OCI-M2 (cell line): ENCODE measurements at regions not wholly inside any gene's neighbourhood (a gene's known extent, or its start where the extent isn't known, plus 50 kb on each side); places are given as distances from the start of the nearest gene placed in this dataset.

Experiments
- DNase-seq: peaks from one replicate; lab custom pipeline; 2025; ENCODE audit not compliant: unreplicated experiment; lab: John Stamatoyannopoulos, UW

DNA sequence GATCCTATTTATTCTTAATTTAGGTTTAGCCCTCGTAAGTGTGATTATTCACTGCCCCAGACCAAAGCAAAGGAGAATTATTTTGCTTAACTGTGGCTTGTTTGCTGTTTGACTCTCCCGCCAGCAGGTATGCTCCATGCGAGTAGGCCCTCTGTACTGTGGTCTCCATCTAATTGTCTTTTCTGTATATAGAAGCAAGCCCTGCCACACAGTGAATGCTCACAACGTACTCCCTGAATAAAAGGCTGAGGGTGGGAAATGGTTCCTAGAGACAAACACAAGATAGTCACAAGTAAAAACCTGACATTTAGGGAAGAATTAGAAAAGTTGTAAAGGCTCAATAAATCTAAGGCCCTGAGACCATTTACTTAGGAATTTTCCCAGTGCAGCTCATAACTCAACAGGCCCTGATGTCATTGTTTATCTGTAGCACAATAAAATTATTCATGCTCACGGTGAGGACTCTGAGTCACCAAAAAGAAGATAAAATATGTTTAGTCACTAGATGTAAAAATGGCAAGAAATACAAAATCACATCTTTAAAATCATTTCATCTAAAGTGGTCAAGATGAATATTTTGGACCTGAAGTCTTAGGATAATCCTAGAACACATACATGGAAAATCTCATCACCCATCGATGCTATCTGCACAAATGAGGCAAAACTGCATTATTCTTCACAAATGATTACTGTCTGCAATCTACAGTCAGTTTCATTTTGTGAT, 473.2 kb downstream of the ENC1 start:
- no peak for DNase-seq

DNA sequence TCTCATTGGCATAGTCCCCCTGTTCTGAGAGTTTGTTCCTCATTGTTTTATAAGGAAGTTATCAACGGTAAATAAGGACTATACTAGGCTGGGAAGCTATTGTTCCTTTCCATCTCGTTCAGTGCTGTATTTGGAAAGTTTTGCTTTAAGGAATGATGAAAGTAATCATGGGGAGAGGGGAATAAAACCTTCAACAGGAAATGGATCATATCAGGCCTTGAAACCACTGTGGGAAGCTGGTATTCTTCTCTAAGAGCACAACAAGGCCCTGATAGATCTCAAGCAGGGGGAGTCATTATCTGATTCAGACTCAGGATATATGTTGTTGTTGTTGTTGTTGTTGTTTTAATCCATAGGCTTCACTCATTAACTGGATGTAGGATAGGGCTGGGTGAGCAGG, 474.5 kb downstream of the ENC1 start:
- DNase-seq: no peak

DNA sequence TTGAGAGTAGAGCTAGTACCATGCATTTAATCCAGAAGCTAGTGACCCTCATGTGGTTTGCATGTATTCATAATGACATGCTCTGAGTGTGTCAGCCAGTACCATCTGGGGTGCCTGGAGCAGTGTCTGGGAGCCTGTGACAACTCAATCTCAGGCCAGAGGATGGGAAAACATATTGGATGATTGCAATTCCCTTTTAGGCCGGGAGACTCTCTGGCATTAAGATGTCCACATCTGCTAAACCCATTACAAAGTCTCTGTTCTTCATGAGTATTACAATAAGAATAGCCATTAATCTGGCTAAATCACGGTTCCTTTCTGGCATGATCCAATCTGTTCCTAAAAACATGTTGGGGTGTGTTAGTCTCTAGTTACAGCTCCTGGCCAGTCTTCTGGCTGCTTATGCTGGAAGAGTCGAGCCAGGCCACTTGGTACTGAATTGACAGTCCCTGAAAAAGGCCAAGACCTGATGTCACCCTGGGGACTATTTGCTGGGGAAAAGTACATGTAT, 475.7 kb downstream of the ENC1 start:
- no peak for DNase-seq

DNA sequence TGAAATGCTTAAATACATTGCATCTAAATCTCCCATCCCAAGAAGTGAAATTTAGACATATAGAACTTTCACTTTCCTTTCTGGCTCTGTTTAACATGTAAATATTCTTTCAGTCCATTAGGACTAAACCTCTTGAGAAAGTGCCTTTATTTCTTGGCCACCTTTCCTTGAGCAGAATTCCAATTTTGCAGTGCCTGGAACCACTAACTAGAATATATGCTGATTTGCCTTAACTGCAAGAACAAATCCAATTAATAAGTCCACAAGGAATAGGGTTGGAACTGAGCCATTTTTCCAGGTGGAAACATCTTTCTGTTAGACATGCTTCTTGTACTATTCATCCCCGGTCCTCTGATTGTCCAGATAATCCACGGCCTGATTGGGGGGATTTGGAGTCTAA, 478.0 kb downstream of the ENC1 start:
- DNase-seq: no peak

DNA sequence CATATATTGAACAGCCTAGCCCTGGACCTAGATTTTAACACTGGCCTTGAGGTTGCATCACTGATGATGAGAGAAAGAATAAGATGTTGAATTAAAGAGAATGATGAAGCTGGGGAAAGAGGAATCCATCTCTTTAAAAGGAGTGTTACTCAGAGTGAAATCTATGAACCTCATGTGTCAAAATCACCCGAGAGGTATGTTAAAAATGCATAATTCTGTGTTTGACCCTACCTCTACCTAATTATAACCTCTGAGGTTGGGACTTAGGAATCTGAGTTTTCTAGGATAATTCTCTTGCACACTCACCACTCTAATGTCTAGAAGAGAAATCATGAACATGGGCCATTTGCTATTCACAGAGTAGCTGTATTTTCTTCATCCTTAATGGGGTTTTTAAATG, 479.4 kb downstream of the ENC1 start:
- DNase-seq: no peak

DNA sequence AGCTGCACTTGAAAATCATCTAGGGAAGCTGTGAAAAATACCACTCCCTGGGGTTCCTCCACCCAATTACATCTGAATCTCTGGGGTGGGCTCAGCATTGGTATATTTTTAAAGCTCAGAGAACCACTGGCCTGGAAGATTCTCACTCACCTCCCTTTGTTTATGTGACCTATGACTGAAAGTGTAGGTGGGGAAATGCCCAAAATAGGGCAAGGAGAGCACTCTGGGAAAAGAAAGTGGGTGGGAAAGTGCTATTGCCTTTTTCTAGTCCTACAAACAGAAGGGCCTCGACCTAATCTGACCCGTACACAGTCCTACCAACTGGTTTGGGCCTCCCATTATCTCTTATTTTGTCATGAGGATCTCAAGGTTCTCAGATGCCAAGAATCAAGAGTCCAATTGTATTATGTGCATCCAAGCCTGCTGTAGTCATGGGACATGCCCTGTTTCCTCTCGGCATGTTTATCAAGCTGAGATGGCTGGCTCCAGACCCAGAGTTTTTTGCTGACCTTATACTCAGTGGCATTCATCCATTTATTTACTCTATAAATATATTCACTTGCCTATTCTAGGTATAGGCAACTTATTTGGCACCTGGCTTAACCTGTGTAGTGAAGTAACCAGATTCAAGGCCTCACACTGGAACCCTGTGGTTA, 483.7 kb downstream of the ENC1 start:
- no peak for DNase-seq

DNA sequence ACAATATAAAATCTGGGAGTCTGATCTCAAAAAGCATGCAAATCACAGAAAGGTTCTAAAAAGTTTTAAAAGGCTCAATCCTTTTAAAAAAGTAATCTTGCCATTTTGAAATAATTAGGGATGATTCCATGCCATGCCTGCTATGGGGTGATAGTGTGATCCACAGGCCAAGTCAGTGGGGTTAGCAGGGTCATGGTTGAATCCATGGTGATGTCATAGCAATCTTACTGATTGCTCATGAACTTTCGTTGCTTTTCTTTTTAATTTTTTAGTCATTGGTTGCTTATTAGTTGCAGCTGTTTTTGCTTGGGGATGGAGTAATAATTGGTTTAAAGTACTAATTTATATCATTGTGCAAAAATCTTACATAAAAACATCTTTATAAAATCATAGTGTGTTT, 485.0 kb downstream of the ENC1 start:
- DNase-seq: no peak

DNA sequence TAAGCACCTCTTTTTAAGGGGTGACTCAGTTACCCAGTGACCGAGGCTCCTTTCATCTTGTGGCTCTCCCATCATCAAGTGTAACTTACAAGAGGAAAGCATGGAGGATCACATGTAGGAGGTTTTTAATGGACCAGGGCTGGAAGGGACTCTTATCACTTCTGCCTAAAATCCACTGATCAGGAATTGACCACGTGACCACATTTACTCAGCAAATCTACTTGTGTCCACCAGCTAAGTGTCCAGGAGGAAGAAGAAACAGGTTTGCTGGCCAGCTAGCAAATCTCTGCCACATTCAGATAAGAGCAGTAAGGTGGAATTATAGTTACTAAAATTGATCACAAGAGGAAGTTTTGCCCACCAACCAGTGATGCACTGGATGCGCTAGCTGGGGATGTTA, 486.0 kb downstream of the ENC1 start:
- no peak for DNase-seq

DNA sequence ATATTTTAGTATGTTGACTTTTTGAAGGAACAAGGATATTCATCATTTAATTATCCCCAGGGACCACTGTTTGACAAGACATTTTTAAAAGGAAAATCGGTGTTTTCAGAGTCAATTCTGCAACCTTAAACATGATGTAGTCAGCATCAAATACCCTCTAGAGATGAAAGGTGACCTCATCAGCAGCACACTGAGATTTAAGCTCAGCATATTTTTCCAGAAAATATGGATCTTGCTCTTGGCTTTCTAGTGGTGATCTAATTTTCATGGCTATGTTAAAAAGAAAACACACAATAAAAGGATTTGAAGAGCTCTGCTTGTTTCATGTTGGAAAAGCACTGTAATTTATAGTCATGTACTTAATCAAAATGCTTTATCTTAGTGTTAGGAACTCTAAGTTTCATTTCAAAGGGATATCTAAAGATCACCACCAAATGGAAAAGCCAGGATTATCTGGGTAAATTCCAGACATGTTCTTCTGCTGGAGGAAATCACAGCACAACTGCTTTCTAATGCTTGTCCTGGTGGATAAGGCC, 487.2 kb downstream of the ENC1 start:
- DNase-seq: no peak

DNA sequence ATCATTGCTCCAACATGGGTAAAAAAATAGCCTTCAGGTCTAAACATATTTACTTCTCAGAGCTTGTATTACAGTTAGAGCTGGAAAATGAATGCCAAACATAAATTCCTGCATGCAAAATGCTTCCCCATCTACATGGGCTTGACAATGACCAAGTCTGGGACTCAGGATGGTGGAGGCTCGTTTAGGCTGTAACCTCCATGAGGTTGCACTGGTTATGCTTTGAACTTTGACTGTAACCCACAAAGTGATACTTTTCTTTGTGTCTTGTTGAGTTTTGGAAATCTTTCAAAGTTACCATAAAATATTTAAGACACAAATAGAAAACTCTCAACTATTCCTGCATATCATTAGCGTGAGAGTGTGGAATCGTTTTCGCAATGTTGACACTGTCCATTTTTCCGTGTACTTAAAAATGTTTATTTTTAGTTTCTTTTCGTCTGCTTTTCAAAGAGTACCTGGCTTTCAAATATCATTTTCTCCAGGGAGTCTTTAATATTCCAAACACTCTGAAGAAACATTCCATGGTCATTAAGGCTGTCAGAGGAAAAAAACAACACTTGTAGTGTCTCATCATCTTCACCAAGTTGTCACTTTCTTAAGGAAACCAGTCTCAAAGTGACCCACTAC, 487.8 kb downstream of the ENC1 start:
- DNase-seq: no peak

DNA sequence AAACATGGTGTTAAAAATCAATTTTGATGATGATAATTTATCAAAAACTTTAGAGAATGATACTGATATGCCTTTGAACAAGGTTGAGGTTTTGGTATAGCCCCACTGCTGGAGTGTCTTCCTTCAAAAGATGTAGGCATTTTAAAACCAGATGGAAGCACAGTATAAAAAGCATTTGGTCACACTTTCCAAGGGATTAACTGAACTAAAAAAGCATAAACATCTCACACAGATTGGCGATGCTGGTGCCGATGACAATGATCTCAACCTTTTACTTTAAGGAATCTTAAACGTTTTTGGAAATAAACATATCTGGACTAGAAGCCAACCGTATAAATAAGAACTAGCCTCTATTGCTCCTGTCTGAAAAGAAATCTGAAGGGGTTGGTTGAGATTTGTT, 488.4 kb downstream of the ENC1 start:
- no peak for DNase-seq

DNA sequence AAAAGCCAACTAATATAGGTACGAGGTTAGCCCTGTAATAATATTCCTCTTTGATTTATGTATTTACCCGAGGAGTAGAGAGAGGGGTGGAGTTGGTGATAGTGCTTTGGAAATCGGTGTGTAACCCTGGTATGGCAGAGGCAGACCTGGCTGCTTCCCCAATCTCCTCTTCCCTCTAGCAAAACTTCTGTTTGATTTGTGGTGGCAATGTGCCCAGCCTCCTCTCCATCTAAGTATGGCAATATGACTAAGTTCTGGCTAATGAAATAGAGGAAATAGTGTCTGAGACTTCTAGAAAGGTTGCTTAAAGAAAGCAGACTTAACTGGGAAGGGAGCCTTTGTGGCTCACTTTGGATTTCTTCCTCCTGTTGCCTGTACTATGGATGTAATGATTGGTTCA, 491.1 kb downstream of the ENC1 start:
- no peak for DNase-seq

DNA sequence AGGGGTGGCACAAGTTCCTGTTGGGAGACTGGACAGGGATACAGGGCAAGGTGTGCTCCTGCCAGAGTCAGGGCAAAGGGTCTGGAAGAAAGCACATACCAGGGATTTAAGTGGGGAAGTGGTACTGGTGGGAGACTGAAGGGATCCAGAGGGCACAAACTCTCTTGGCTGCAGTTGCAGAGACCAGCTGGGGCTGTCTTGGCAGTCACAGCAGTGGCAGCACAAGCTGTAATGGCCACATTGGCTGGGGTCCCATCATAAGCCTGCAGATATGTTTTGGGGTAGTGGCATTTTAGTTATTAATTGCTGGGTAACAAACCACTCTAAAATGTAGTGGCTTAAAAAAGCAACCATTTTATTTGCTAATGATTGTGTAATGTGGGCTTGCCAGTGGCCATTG, 492.2 kb downstream of the ENC1 start:
- no peak for DNase-seq

DNA sequence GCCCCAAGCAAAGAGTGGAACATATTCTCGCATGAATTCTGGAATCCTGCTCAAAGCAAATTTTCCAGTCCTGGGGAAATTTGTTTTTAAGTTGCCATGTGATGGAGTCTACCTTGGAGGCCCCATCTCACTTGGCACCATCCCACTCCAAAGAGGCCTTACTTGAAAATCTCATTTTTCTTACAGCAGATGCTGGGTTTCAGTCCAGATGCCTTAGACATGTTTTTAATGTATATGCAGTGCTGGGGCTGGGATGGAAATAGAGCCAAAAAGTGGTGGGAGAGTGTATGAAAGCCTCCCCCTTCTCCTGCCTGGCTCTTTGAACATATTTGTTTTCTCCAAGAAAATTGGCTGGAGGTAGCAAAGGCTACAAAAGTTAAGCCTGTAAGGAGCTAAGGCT, 493.7 kb downstream of the ENC1 start:
- DNase-seq: no peak

DNA sequence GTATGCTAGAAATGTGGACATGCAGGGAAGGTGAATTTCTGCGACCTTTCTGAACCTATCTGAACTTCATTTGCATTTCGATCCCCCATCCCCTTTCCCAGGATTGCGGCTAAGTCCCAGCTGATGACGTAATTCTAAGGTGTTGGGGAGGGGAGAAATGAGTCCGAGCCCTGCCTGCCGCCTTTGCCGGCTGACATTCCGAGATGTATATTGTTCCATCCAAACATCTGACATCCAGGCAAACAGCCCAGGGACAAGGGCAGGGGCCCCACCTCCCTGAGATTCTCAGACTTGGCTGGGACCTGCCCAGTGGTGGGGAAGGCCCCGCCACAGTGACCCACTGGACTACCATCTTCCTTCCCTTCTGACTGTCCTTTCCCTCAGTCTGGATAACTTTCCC, 494.6 kb downstream of the ENC1 start:
- no peak for DNase-seq

DNA sequence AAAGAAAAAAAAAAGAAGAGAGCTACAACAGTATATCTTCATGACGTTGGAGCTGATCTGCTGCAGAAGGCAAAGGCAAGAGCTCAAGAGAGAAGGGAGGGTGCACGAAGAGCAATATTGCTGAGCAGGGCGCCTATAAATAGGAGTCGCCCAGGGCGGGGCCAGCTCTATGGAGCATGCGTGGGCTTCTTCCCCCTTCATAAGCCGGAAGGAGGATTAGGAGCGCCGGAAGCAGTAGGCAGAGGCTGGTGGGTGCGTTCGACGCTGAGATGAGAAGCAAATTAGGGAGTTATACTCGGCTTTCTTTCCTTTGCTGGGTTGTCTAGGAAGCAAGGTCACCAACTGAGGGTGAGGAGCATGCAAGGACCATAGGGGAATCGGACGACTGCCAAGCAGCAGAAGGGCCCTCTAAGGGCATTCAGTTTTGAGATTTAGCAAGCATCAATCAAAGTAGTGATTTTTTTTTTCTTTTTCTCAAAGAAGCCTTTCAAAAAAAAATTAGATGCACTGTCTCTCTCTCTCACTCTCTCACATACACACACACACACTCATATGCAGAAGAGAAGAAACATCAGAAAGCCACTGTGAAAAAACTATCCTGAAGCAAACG, 496.7 kb downstream of the ENC1 start:
- no peak for DNase-seq

DNA sequence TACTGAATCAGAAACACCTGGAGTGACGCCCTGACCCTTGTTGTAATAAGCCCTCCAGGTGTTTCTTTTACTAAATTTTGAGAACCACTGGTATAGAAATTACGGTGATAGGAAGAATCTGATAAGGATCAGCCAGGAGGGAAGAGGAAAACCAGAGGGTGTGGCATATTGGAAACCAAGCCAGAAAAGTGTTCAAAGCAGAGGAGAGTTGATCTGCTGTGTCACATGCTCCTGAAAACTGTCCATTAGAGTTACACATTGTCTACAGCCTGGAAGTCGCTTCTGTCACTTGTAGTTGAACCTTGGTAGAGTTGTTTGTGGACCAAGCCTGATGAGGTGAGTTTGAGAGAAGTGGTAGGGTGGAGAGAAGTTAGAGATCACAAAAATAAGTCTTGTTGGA, 497.4 kb downstream of the ENC1 start:
- DNase-seq: no peak

DNA sequence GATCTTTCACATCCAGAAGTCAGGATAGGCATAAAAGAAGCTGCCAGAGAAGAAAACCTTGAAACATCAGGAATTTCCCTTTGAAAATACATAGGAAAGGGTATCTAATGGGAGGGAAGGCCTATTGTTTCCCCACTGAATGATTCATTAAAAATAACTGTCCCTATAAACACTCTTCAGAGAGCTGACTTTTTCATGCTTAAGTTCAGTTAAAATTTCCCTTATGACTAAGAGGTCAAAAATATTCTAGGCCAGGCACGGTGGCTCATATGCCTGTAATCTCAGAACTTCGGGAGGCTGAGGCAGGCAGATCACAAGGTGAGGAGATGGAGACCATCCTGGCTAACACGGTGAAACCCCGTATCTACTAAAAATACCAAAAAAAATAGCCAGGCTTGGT, 499.5 kb downstream of the ENC1 start:
- DNase-seq: no peak

DNA sequence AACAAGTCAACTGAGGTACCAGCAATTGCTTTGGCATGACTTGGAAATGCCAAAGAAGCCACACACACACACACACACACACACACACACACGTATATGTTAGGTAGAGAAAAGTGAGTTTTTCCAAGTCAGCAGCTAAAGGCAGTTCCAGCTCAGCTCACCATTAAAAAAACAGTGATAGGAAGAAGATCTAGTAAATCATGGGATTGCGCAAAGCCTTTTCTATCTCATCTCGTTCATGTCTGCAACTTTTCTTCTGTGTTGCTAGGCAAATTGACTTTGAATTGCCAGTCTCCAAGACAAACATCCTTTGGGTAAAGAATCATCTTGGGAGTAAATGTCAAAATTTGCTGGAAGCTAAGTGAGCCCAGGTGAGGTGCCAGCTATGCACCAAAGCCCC, 500.1 kb downstream of the ENC1 start:
- no peak for DNase-seq

DNA sequence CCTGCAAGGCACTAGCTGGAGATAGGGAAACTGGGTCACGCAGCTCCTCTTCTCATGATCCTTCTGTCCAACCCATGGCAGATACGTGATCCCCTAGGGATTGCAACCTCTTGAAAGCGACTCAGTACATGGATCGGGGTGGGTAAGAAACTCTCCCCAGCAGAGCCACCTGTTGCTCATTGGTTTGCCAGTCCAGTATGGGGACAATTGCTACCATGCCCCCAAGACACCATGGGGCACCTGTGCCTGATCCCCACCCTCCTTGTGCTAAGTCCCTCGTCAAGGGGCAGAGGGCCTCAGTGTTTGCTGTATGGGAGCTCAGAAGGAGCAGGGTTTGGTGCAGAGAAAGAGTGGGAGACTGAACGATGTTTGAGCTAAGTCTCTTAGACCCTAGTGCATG, 500.9 kb downstream of the ENC1 start:
- DNase-seq: no peak

DNA sequence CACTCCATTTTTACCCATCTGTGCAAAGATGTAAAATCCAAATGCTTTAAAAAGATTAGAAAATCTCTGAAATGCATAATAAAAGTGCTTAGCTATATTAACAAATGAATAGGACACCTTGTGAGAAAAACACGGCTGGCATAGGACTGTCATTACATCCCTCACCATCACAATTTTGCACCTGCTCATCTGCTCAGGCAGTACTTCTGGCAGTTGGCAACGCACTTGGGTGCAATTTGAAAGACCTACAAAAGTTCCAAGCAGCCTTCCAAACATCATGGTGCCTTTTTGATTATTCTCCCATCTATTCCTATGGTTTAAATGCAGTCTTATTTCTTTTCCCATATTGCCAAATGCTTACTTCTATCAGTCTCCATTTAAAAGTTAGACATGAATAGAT, 501.8 kb downstream of the ENC1 start:
- DNase-seq: no peak
